H1 (cell line): ENCODE measurements at regions not wholly inside any gene's neighbourhood (a gene's known extent, or its start where the extent isn't known, plus 50 kb on each side); places are given as distances from the start of the nearest gene placed in this dataset.

ENCODE experiments used
- CTCF ChIA-PET: fragments of 300-600 bp; sonication (Branson Sonifier 250); formaldehyde crosslinking; loops from one replicate; lab custom pipeline; 2021; ENCODE audit not compliant: partially characterized antibody; lab: Charles Lee
- POLR2A ChIA-PET: fragments of 300-600 bp; sonication (Branson Sonifier 250); formaldehyde crosslinking; loops from one replicate; lab custom pipeline; 2021; ENCODE audit warnings: inconsistent platforms; ENCODE audit not compliant: partially characterized antibody; lab: Charles Lee
- DNase-seq, 2 experiments: peaks; one replicate each; pipeline versions ENCODE4 v3.0.0 to v3.0.0-alpha.2; 2010 to 2022; ENCODE audit warnings: low spot score in 2 of 2, low read depth in 1 of 2, mixed read lengths in 1 of 2
- FAIRE-seq: peaks from 2 replicates; lab custom pipeline; 2011; peaks lifted over from hg19 to GRCh38; lab: Jason Lieb, UNC
- H2AFZ ChIP-seq: 2 replicates; pipeline ENCODE4 v1.8.1; 2012; ENCODE audit warnings: low read length, inconsistent platforms
- H2AK5ac ChIP-seq: 2 replicates; pipeline ENCODE4 v1.6.1; 2013; ENCODE audit warnings: low read depth, low read length
- H2BK120ac ChIP-seq: replicated peaks from 2 replicates; pipeline ENCODE3; 2013; ENCODE audit warnings: low read depth, low read length, inconsistent platforms
- H2BK12ac ChIP-seq: 2 replicates; pipeline ENCODE4 v1.6.1; 2013; ENCODE audit warnings: low read depth, low read length
- H2BK15ac ChIP-seq: 2 replicates; pipeline ENCODE4 v1.6.1; 2013; ENCODE audit warnings: low read length
- H2BK20ac ChIP-seq: 2 replicates; pipeline ENCODE4 v1.6.1; 2013; ENCODE audit warnings: low read length
- H2BK5ac ChIP-seq: 2 replicates; pipeline ENCODE4 v1.6.1; 2013; ENCODE audit warnings: low read depth, low read length
- H3K14ac ChIP-seq: 2 replicates; pipeline ENCODE4 v1.6.1; 2013; ENCODE audit warnings: inconsistent platforms; ENCODE audit not compliant: insufficient read length
- H3K18ac ChIP-seq: 2 replicates; pipeline ENCODE4 v1.6.1; 2013; ENCODE audit warnings: low read length; ENCODE audit errors: extremely low read depth
- H3K23ac ChIP-seq: 2 replicates; pipeline ENCODE4 v1.6.1; 2013; ENCODE audit warnings: inconsistent platforms; ENCODE audit not compliant: insufficient read length
- H3K23me2 ChIP-seq: 2 replicates; pipeline ENCODE4 v1.6.1; 2013; ENCODE audit warnings: low read depth, low read length
- H3K27ac ChIP-seq: 2 replicates; pipeline ENCODE4 v1.6.1; 2011; ENCODE audit warnings: low read depth, low read length, inconsistent platforms
- H3K27me3 ChIP-seq, 4 experiments: replicated peaks in 1 of 4; 1 replicate in 1 of 4; 2 replicates in 3 of 4; pipeline versions ENCODE4 v1.6.1 to v1.8.1; 2011 to 2013; ENCODE audit warnings: low read length in 3 of 4, mild to moderate bottlenecking in 3 of 4, inconsistent platforms in 2 of 4, mixed read lengths in 2 of 4, moderate library complexity in 1 of 4; ENCODE audit not compliant: control insufficient read depth in 3 of 4, insufficient read depth in 3 of 4; ENCODE audit errors: extremely low read depth in 1 of 4
- H3K36me3 ChIP-seq, 4 experiments: 2 replicates each; pipeline versions ENCODE4 v1.6.1 to v1.8.1; 2011 to 2013; ENCODE audit warnings: mild to moderate bottlenecking in 4 of 4, low read length in 3 of 4, moderate library complexity in 2 of 4, control low read depth in 1 of 4, inconsistent platforms in 1 of 4; ENCODE audit not compliant: insufficient read depth in 4 of 4, control insufficient read depth in 2 of 4
- H3K4ac ChIP-seq: replicated peaks from 2 replicates; pipeline ENCODE3; 2013; ENCODE audit warnings: low read length, low read depth, mixed read lengths, inconsistent platforms; ENCODE audit not compliant: insufficient read length
- H3K4me1 ChIP-seq, 4 experiments: replicated peaks in 1 of 4; 1 replicate in 1 of 4; 2 replicates in 3 of 4; pipeline versions ENCODE4 v1.6.1 to v1.8.1; 2011 to 2013; ENCODE audit warnings: low read length in 3 of 4, inconsistent platforms in 2 of 4, mixed read lengths in 1 of 4; ENCODE audit not compliant: insufficient read depth in 4 of 4, control insufficient read depth in 3 of 4
- H3K4me2 ChIP-seq, 2 experiments: 2 replicates each; pipeline versions ENCODE4 v1.6.1 to v1.8.1; 2011 to 2013; ENCODE audit warnings: low read depth in 2 of 2, low read length in 2 of 2, control low read depth in 1 of 2, inconsistent platforms in 1 of 2, mild to moderate bottlenecking in 1 of 2; ENCODE audit not compliant: insufficient read depth in 1 of 2
- H3K4me3 ChIP-seq, 4 experiments: fragments of 200-600, 300-600 bp in 1 of 4; sonication (generic), shearing (Covaris generic), sonication (Bioruptor Twin) in 1 of 4; 2 replicates each; pipeline versions ENCODE4 v1.5.1 to v1.8.1; 2011 to 2016; ENCODE audit warnings: low read length in 4 of 4, low read depth in 3 of 4, control low read depth in 2 of 4, inconsistent platforms in 2 of 4, mild to moderate bottlenecking in 2 of 4, mixed read lengths in 1 of 4, moderate library complexity in 1 of 4; ENCODE audit not compliant: insufficient read depth in 2 of 4; ENCODE audit errors: extremely low read depth in 1 of 4
- H3K56ac ChIP-seq: replicated peaks from 2 replicates; pipeline ENCODE3; 2013; ENCODE audit warnings: low read depth, mild to moderate bottlenecking, mixed read lengths, low read length, inconsistent platforms; ENCODE audit not compliant: insufficient read length
- H3K79me1 ChIP-seq: 2 replicates; pipeline ENCODE4 v1.6.1; 2013; ENCODE audit warnings: low read depth, low read length, control low read depth
- H3K79me2 ChIP-seq, 2 experiments: 2 replicates each; pipeline versions ENCODE4 v1.6.1 to v1.8.1; 2012 to 2013; ENCODE audit warnings: low read length in 2 of 2, mild to moderate bottlenecking in 2 of 2, inconsistent platforms in 1 of 2; ENCODE audit not compliant: insufficient read depth in 2 of 2, control insufficient read depth in 1 of 2
- H3K9ac ChIP-seq, 4 experiments: replicated peaks in 1 of 4; 1 replicate in 1 of 4; 2 replicates in 3 of 4; pipeline versions ENCODE4 v1.6.1 to v1.8.1; 2011 to 2013; ENCODE audit warnings: low read depth in 3 of 4, low read length in 3 of 4, control low read depth in 2 of 4, mild to moderate bottlenecking in 2 of 4, moderate library complexity in 2 of 4, inconsistent platforms in 1 of 4; ENCODE audit errors: extremely low read depth in 1 of 4
- H3K9me3 ChIP-seq, 2 experiments: 2 replicates each; pipeline versions ENCODE4 v1.6.1 to v1.8.1; 2012 to 2013; ENCODE audit warnings: mild to moderate bottlenecking in 2 of 2, moderate library complexity in 2 of 2, control low read depth in 1 of 2, inconsistent platforms in 1 of 2, low read depth in 1 of 2, low read length in 1 of 2, mixed read lengths in 1 of 2; ENCODE audit not compliant: insufficient read depth in 2 of 2
- H4K20me1 ChIP-seq, 2 experiments: replicated peaks in 1 of 2; 2 replicates each; pipeline versions ENCODE3 to v1.8.1; 2011 to 2013; ENCODE audit warnings: inconsistent platforms in 2 of 2, low read length in 2 of 2, mild to moderate bottlenecking in 1 of 2; ENCODE audit not compliant: insufficient read depth in 2 of 2, control insufficient read depth in 1 of 2
- H4K5ac ChIP-seq: 2 replicates; pipeline ENCODE4 v1.6.1; 2013; ENCODE audit warnings: low read length, low read depth, mixed read lengths, inconsistent platforms; ENCODE audit not compliant: insufficient read length
- H4K8ac ChIP-seq: 2 replicates; pipeline ENCODE4 v1.8.0; 2013; ENCODE audit warnings: mild to moderate bottlenecking, moderate library complexity, low read length, inconsistent platforms; ENCODE audit not compliant: insufficient read depth; ENCODE audit errors: extremely low read depth
- H4K91ac ChIP-seq: replicated peaks from 2 replicates; pipeline ENCODE3; 2013; ENCODE audit warnings: low read length, mixed read lengths, inconsistent platforms; ENCODE audit not compliant: insufficient read length
- CHD1 ChIP-seq: IDR thresholded peaks from 2 replicates; pipeline ENCODE4 v1.6.1; 2012; ENCODE audit warnings: low read depth, low read length, improper control_type of control experiment
- CREB1 ChIP-seq: IDR thresholded peaks from 2 replicates; pipeline ENCODE4 v1.6.1; 2012; ENCODE audit warnings: inconsistent platforms
- FOSL1 ChIP-seq: IDR thresholded peaks from 2 replicates; pipeline ENCODE4 v1.6.1; 2011; ENCODE audit warnings: mild to moderate bottlenecking, low read depth, low read length, moderate library complexity; ENCODE audit not compliant: insufficient read depth
- KDM1A ChIP-seq: fragments of 200-600, 300-600 bp; sonication (generic); IDR thresholded peaks from 2 replicates; pipeline ENCODE4 v1.7.1; 2016; ENCODE audit warnings: mild to moderate bottlenecking, low read length, borderline replicate concordance
- POLR2A ChIP-seq, 2 experiments: IDR thresholded peaks; 1 replicate in 1 of 2; 2 replicates in 1 of 2; pipeline ENCODE4 v1.6.1; 2011; ENCODE audit warnings: low read depth in 2 of 2, low read length in 2 of 2, mild to moderate bottlenecking in 2 of 2; ENCODE audit errors: control extremely low read depth in 1 of 2
- SP2 ChIP-seq: IDR thresholded peaks from 2 replicates; pipeline ENCODE4 v1.6.1; 2012; ENCODE audit warnings: mild to moderate bottlenecking, low read length, inconsistent platforms
- TEAD4 ChIP-seq: IDR thresholded peaks from 2 replicates; pipeline ENCODE4 v1.6.1; 2012; ENCODE audit warnings: low read depth, low read length, inconsistent platforms, mixed read lengths
- WGBS, 2 experiments: shearing (Covaris generic) in 1 of 2; methylation state at CpG; one replicate each; pipeline versions ENCODE4 v1.1.6 to v1.1.7; 2013 to 2015; ENCODE audit warnings: low lambda C conversion rate in 2 of 2, mixed read lengths in 2 of 2, inconsistent platforms in 1 of 2, low coverage in 1 of 2, missing lambda C conversion rate in 1 of 2; ENCODE audit not compliant: insufficient replicate concordance in 2 of 2, insufficient coverage in 1 of 2, insufficient read length in 1 of 2; ENCODE audit errors: extremely low coverage in 1 of 2, missing lambda C conversion rate in 1 of 2; 5-methylcytosine and 5-hydroxymethylcytosine counted together
- TF ChIP-seq, protein P1 (sequence below): IDR thresholded peaks from 2 replicates; pipeline ENCODE4 v1.6.1; 2012; ENCODE audit warnings: low read length, inconsistent platforms

DNA sequence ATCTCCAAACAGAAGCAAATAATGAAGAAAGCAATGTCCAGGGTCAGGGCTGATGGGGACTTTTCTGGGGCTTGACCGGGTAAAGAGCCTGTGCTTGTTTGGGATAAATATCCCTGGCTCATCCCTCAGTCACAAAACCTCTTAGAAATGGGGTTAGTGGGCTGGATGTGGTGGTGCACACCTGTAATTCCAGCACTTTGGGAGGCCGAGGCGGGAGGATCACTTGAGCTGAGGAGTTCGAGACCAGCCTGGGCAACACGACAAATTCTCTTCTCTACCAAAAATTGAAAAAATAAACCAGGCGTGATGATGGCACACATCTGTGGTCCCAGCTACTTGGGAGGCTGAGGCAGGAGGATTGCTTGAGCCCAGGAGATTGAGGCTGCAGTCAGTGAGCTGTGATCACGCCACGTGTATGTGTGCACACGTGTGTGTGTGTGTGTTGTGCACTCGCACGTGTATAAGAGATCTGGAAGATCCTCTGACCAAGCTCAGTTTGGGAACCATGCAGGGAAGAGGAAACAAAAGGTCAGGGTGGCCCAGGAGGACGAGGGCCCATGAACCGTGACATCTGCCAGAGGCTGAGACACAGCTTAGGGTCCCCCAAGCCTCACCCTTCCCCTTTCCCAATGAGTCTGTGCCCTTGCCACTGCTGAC is 258.6 kb downstream of the TEX36 start:
- POLR2A ChIA-PET, result no interaction called here
- no peak overlapping the region for H2BK20ac ChIP-seq
- no peak overlapping the region for H3K14ac ChIP-seq
- no peaks in the 10 kb centered on the region for H3K27me3 ChIP-seq
- TF ChIP-seq CHD1, result no peak
- no peak for TF ChIP-seq POLR2A (IDR thresholded peaks at IDR 0.05; ENCODE audit: control extremely low read depth in 1 of 2, low read depth in 2 of 2, low read length in 2 of 2)
- no peak for TF ChIP-seq CREB1
- TF ChIP-seq TEAD4, result no peak
- TF ChIP-seq FOSL1, result no peak
- no peak for TF ChIP-seq KDM1A
- no peak for TF ChIP-seq SP2
- TF ChIP-seq, protein P1, sequence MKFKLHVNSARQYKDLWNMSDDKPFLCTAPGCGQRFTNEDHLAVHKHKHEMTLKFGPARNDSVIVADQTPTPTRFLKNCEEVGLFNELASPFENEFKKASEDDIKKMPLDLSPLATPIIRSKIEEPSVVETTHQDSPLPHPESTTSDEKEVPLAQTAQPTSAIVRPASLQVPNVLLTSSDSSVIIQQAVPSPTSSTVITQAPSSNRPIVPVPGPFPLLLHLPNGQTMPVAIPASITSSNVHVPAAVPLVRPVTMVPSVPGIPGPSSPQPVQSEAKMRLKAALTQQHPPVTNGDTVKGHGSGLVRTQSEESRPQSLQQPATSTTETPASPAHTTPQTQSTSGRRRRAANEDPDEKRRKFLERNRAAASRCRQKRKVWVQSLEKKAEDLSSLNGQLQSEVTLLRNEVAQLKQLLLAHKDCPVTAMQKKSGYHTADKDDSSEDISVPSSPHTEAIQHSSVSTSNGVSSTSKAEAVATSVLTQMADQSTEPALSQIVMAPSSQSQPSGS, result no peak
- TF ChIP-seq, all 59 proteins: peak for 0
- DNase-seq (no peak), FAIRE-seq (no peak)
- no peak overlapping the region for H2BK12ac ChIP-seq
- H4K8ac ChIP-seq, result no peak overlapping the region
- no peaks in the 10 kb centered on the region for H3K9me3 ChIP-seq
- CTCF ChIA-PET, result interaction anchor here (0.8 to 1.1 kb wide), 3 partner anchors 11 to 24 kb away, joined by 3 read pairs; no protein-coding TSS in a partner anchor
- no peaks in the 10 kb centered on the region for H3K79me2 ChIP-seq
- no peak overlapping the region for H4K91ac ChIP-seq
- no peak overlapping the region for H3K56ac ChIP-seq
- no peak overlapping the region for H3K4ac ChIP-seq
- no peak overlapping the region for H3K4me2 ChIP-seq
- H3K9ac ChIP-seq, result no peak overlapping the region
- 90% methylated on average over 13 of the region's 13 CpGs; no CpG with 5 or more reads in 1 of the 2 experiments for WGBS, 2 experiments
- H3K36me3 ChIP-seq, result no peaks in the 10 kb centered on the region
- H3K18ac ChIP-seq, result no peak overlapping the region
- H2AK5ac ChIP-seq, result no peak overlapping the region
- H4K20me1 ChIP-seq, result no peaks in the 10 kb centered on the region
- no peak overlapping the region for H2BK120ac ChIP-seq
- no peak overlapping the region for H3K23ac ChIP-seq
- H3K79me1 ChIP-seq, result no peaks in the 10 kb centered on the region
- no peak overlapping the region for H3K27ac ChIP-seq
- no peak overlapping the region for H2BK5ac ChIP-seq
- H3K4me1 ChIP-seq, result no peaks in the 10 kb centered on the region
- no peak overlapping the region for H2AFZ ChIP-seq
- no peak overlapping the region for H3K4me3 ChIP-seq
- no peaks in the 10 kb centered on the region for H3K23me2 ChIP-seq
- H4K5ac ChIP-seq, result no peak overlapping the region
- H2BK15ac ChIP-seq, result no peak overlapping the region
